ENCODE measurements at regions not wholly inside any gene's neighbourhood (a gene's known extent, or its start where the extent isn't known, plus 50 kb on each side); places are given as distances from the start of the nearest gene placed in this dataset.
A peak's percentile ranks its signal among the peaks of the same experiment; 100 is the strongest.

DNA sequence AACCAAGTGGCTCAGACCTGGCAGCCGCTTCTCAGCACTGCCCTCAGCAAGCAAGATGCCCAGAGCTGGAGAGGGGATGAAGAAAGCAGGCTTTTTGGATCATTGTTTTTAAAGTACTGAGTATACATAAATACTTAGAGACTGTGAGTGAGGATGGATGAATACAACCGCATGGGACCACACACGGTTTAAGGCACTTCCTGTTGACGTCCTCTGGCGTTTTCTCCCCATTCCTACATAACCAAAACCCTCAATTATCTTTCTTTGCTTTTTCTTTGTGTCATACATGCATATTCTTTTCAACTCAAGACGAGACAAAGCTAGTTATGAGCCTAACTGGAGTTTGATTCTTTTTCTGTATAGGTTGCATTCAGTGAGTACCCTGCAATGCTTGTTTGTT, 198.4 kb downstream of the GALR1 start:
- DNase-seq, result no peak

DNA sequence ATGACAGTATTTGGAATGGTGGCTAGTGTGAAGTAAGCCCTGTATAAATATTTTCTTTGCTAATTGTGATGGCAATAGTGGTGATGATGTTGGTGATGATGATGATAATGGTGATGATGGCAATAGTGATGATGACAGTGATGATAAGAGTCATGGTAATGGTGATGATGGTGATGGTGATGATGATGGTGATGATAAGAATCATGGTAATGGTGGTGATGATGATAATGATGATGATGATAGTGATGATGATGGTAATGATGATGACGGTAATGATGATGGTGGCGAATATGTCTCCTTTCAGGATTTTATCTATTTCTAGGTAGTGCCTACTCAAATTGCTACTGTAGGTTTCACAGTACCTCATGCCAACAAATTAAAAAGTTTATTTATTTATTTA, 205.4 kb downstream of the GALR1 start:
- no peak for DNase-seq

DNA sequence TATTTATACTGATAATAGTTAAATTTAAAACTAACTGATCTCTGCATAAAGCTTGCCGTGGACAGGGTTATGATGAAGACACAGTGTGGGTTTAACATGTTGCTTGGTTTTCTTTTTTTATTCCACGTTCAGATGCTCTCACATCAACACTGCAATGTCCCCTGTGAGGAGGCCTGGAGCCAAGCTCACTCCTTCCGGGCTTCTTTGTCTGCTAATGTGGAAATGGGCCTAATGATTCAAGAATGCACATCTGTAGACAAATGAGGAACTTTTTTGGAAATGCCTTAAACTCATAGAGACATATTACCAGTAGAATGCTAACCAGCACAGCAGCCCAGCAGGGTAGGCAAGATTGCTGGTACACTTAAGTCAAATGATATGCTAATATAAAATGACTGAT, 208.0 kb downstream of the GALR1 start:
- peak; percentile 55 for DNase-seq

DNA sequence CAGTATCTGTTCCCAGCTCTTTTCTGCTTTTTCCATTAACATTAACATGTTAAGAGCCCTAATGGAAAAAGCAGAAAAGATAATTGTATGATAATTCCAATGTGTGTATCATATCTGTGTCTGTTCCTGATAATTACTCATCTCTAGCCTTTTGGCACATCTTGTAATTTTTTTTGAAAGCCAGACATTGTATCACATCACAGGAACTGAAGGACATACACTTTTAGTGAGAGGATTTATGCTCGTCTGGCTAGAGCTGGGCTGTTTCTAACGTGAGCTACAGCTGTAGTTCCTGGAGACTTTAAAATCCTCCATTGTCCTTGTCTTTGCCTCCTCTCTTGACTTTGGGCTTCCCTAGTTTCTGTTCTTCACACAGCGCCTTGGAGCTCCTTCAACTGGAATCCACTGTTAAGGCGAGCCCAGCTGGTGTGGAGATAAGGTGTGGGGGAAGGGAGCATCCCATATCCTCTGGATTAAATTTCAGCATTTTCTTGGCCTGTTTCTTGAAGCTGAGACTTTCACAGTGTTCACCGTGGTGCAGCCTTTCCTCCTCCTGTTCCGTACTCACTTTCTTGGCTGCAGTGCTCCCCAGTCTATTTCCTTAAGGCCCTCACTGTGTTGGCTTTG, 211.5 kb downstream of the GALR1 start:
- DNase-seq, result peak; percentile 13

DNA sequence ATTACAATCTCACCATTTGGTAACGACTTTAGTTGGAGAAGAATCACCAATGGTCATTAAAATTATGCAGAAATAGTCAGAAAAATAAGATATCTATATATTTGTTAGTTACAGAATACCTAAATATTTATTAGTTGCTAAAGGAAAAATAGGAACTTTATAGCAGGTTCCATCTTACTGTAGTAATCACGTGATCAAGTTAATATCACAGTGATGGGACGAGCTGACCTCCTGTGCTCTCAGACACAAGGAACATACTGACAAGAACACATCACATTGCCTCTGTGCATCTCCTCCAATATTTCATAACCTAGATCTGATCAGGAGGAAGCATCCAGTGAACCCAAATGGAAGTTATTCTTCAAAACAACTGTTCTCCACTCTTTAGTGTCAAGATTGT, 215.3 kb downstream of the GALR1 start:
- DNase-seq, result no peak

DNA sequence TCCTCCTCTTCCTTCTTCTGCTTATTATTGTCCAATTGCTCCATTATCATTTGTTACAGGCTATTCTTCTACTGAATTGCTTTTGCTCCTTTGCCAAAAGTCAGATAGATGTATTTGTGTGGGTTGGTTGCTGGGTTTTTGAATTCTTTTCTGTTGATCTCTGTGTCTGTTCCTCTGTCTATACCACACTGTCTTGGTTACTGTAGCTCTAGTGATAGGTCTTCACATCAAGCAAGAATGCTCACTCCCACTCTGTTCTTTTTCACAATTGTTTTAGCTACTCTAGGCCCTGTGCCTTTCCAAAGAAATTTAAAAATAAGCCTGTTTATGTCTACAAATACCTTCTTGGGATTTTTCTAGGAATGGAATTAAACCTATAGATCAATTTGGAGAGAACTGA, 217.2 kb downstream of the GALR1 start:
- DNase-seq, result no peak

DNA sequence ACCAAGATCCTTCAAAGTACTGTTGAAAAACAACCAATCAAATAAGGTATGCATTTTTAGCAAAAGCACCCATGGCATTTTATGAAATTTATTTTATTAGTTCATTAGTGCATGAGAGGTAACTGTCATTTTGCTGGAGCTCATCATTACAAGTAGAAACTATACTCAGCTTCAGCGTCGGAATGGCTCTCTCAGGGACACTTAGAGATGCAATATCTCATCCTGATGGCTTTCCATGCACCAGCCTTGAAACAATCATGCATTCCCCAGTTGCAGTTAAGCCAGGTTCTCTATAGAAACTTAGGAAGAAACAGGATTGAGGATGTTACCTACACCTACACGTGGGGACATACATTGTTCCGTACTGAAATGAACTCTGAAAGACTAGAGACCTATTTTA, 219.5 kb downstream of the GALR1 start:
- no peak for DNase-seq

DNA sequence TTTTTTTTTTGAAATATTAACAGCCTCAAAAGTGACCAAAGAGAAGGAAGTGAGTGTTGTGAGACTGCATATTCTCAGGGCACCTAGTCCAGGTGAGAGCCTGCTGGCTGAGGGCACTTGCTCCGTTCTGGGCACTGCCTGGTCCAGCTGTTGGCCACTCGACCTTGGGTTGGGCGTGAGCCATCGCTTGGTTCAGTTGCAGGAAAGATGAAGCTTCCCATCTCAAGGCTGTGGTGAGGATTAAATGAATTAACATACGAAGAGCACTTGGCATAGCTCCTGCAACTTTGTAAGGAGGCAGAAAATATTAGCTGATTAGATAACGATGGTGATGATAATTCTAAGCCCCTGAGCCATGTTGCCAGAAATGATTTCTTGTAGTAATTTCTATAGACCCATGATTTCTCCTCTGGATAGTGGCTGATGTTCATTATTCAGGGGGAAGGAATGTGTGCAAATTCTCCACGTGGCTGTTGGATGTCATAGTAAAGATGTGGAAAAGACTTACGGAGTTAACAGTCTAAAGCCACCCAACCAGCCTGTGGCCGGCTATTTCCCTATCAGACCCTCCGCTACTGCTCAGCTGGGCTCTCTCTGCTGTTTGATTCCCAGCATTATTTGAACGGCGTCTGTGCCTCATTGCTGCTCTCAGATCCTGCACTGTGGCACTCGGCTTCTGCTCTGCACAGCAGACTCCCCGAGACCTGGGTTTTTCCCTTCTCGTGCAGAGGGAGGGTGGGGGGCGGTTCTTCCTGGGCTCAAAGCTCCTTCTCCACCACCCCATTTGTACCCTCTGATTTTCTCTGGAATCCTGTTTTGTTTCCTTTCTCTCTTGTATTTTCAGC, 221.1 kb downstream of the GALR1 start:
- peak; percentile 8 for DNase-seq

DNA sequence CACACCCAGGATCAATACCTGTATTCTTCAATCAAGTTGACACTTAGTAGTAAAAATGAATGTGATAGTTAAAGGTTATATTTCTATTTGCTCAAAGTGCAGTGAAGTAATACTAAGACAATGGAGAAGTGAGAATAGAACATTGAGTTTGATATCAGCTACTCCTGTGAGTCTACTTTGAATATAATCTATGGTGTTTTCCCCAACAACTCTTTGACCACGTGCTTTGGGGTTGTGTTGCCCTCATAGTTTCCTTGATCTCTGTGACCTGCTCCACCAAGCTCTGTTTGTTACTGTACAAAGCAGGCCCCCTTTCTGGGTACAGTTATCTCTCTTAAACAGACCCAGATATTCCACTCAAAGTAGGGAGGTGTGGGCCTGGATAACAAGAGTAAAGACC, 222.9 kb downstream of the GALR1 start:
- DNase-seq, result no peak

DNA sequence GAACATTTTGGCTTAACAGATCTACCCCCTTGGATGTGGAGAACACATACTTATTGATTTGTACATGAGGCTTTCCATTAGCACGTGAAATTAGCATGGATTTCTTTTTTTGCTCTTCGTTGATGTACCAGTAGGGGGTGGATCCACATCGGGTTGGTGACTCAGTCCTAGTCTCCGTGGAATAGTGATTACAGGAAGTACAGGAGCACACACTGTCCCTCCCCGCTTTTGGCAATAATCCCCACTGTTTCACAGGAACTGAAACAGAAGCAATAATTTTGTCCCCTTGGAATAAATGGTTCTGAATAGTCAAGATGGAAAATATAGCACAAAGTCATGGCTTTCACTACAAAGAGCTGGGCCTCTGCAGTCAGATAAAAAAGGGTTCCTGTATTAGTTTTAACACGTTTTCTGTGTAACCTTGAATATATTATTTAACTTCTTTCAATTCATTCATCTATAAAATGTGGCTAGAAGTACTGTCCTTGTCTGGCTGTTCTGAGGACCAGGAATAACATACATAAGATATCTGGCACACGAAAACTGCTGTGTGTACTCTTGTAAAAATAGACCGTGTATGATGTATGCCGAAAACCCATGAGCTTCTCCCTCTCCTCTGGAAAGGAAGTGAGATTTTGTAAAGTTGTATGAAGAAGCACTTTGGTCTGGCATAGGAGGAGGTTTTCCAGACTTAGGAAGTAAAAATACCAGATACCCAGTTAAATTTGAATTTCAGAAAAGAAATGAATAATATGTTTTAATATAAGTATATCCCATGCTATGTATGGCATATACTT, 229.2 kb downstream of the GALR1 start:
- no peak for DNase-seq

DNA sequence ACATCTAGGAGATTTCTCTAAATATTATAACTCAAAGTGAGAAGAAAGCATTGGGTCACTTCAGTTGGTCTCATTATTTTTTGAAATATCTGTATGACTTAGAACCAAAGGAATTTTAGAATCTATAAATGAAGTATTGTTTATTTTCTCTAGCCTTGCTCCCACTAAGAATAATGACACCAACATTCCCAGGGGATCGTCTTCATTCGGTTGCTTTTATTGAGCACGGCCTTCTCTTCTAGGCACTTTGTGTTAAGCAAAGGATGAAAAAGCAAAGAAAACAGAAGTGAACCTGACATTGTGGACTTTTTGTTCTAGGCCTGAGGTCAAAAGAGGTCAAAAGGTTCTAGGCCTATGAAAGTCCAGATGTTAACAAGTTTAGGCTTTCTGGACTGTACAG, 231.9 kb downstream of the GALR1 start:
- no peak for DNase-seq

DNA sequence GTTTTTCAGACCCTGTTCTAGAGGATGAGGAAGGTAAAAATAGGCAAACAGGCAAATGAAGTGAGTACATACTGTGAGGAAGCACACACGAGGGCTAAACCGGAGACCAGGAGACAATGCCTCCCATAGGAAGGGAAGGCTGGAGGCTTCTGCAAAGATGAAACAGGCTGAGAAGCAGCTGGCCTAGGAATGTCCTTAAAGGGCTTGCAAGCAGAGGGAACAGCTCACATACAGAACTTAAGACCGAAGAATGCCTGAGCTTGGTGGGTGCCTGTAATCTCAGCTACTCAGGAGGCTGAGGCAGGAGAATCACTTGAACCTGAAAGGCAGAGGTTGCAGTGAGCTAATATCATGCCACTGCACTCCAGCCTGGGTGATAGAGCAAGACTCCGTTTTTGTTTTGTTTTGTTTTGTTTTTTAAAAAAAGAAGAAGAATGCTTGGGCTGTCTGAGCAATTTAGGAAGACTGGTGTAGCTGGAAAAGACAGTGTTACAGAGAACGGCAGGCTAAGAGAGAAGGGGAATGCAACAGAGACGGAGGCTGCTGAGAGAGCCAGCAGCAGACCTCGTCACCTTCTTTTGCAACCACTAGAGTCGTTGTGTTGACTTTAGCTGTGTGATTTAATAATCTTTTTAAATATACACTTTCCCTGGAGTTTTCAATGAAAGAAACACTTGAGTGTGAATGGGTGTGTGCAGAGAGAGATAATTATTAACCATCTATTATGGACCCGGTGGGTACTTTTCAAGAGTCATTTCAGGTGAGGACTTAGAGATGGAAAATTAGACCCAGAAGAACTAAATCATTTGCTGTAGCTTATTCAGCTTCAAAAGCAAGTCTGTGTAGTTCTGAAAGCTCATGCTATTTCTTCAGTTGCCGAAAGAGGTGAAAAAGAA, 232.8 kb downstream of the GALR1 start:
- DNase-seq, result no peak

DNA sequence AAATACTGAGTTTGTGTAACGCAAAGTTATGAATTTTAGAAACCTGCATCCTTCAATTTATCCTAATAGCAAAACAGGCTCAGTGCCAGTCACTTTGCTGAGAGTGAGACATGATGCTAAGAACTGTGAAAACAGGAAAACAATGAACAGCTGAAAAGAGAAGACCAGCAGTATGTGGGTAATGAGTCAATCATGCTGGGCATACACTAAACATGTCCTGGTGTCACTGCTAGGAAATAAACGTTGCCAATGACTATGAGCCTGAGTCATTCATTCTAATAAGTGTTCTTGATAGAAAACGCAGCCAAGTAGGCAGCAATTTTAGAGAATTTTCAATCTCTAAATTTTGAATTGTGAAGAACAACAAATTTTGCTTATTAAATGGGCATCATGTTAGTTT, 237.3 kb downstream of the GALR1 start:
- DNase-seq, result no peak

DNA sequence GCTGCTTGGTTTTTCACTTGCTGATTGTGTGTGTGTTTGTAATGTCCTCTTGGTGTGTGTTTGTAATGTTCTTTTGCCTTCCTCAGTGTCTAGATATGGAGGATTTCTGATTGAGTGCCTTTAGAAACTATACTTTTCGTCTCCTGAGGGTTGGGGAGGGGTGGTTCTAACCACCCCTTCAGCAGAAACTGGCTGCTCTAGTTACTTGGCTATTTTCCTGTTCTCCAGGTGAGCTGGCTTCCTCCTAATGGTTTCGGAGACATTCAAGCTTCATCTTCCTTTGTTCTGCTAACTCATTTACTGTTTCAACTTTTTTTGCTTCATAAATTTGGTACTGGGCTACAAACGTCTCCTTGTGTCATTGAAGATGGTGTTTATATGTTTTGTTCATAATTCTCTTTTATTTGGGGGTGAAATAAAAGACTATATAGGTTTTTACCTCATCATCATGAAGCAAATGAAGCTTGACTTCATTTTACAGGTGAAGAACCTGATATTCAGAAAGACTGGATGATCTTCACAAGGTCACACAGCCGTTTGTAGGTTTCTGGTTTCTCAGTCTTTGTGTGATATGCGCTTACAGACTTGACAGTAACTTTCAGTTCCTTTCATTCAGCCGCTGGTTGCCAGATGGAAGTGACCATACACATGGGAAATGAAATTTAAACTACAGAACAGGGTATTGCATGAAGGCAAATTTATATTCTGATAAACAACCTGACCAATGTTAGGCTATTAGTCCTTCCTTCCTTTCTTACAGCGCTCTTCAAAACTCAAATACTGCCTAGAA, 238.5 kb downstream of the GALR1 start:
- DNase-seq, result no peak

DNA sequence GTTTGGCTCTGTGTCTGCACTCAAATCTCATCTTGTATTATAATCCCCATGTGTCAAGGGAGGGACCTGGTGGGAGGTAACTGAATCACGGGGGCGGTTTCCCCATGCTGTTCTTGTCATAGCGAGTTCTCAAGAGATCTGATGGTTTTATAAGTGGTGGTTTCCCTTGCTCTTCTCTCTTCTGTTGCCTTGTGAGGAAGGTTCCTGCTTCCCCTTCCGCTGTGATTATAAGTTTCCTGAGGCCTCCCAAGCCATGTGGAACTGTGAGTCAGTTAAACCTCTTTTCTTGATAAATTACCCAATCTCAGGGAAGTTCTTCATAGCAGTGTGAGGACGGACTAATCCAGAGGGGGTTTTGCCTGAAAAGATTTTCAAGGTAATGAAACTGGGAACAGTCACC, 245.4 kb downstream of the GALR1 start:
- no peak for DNase-seq

DNA sequence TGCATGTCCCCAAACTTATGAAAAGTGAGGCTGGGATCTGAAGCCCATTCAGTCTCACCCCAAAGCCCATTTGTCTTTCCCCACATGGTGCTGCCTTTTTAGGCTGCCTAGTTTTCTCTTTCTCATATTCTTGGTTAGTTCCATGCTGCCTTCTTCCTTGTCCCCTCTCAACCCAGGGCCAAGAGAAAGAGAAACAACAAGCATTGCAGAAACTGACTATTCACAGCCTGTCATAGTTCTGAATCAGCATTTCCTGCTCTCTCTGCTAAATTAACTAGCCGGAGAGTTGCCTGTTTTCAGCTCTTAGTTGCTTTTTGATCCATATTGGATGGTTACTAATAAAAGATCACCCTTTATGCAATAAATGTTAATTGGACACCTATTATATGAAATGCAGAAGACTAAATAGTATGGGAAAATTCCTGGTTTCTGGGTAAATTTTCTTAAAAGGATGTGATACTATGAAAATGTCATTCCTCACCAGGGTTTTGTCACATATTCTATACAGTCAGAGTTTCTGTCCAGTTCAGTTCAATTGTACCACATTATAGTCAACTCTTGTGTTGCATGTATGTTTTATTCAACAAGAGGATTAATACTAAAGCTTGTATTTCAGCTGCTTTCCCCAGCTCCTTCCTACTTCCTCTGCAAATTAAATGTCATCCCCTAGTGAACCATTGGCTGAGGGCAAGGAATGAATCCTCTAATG, 246.5 kb downstream of the GALR1 start:
- DNase-seq, result no peak

DNA sequence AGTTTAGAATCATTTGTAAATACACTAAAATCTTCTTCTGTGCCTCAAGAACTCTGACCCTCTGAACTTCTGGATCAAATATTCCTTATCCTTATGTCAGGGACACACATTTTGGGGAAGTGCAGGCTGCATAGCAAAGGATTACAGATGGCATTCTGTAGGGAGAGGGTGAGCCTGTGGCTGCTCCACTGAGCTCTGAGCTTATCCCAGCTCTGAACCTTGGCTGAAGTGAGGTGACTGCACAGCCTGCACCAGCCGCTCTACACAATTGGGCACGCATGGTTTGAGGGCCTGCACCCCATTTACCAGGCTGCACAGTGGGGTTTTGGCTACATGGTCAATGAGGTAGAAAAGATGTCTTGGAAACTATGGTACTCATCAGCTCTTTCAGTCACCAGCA, 251.6 kb downstream of the GALR1 start:
- no peak for DNase-seq

DNA sequence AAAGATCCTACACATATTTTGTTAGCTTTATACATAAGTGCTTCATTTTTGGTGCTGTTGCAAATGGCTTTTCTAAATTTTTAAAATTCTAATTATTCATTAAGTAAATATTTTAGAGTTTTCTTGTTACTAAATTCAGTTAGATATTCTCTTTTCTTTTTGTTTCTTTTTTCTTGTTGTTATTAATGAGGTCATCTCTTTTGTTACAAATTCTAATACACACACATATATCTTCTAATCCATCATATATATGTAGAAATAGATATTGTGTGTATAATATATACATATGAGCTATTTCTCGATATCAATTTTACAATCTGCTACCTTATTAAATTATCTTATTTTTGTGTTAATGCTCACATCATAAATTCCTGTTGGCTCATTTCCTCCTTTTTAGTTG, 255.9 kb downstream of the GALR1 start:
- no peak for DNase-seq

DNA sequence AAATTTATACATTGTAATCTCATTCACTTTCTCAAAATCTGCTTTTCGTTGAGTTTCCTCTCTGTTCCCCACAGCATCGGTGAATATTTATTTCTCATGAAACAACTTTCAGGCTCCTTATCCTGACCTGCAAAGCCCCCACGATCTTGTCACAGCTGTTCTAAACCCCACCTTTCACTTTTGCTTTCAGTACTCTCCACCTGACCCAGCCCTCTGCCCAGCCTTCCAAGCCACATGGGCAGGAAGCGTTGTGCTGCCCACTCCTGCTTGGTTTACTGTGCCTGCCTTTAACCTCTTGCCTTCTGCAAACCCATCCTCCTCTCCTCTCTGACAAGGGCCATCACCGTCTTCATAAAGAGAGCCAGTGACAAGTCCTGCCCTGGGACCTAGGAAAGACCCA, 262.5 kb downstream of the GALR1 start:
- DNase-seq, result no peak

DNA sequence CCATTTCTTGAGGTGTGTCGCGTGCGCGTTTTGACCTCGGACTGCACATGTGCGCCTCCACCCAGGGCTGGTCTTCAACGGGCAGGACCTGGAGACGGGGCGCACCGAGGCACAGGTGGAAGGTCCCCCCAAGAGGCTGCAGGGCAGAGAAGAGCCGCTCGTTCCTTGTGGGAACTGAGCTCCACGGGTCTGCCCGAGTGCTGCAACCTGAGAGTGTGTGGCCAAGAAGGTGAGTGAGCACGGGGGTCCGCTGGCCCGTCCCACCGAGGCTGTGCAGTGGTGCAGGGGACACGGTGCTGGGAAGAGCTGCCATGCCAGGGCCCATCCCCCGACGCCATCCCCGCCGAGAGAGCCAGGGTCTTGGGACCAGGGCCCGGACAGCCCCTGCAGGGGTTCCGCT, 268.3 kb downstream of the GALR1 start:
- no peak for DNase-seq

DNA sequence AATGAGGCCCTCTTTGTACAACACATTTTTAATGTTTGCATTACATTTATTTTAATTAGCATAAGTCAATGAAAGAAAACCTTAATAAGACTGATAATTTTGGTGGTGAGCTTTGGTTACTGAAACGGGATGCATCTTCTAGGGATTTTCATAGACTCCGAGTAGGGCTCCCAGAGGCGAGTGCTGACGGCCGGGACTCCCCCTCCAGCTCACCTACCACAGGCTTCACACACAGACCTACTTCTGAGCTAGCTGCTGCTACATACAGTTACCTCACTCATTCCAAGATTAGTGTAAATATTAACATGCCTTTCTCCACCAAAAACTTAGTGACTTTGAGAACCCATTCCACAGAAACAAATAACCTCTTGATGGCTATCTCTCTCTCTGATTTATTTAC, 271.1 kb downstream of the GALR1 start:
- no peak for DNase-seq

All from skin of body (tissue), 1 donor.